GM18520 (cell line): ENCODE measurements at regions not wholly inside any gene's neighbourhood (a gene's known extent, or its start where the extent isn't known, plus 50 kb on each side); places are given as distances from the start of the nearest gene placed in this dataset.
"Not testable (repeated sequence)": the region's sequence is repeated elsewhere in the genome, so short reads cannot be mapped to it uniquely, and the experiment has no call there.

Experiments
- ATAC-seq: cut with Tn5 transposase; IDR thresholded peaks from one replicate; pipeline ENCODE4 v1.9.1; 2021; ENCODE audit not compliant: unreplicated experiment

GRCh38 chr15:38852188-38852587 lies 287.6 kb upstream of the RASGRP1 start:
- not testable (repeated sequence) for ATAC-seq

- no peak for ATAC-seq
Observed at GRCh38 chr15:38853608-38854007, 289.0 kb upstream of the RASGRP1 start.

GRCh38 chr15:38854506-38854905 lies 289.9 kb upstream of the RASGRP1 start:
- ATAC-seq: no peak

- no peak for ATAC-seq
Observed at GRCh38 chr15:38857814-38858213, 293.2 kb upstream of the RASGRP1 start.

GRCh38 chr15:38859574-38859973 lies 295.0 kb upstream of the RASGRP1 start:
- ATAC-seq: no peak

GRCh38 chr15:38860253-38860652 lies 295.6 kb upstream of the RASGRP1 start:
- no peak for ATAC-seq

DNA sequence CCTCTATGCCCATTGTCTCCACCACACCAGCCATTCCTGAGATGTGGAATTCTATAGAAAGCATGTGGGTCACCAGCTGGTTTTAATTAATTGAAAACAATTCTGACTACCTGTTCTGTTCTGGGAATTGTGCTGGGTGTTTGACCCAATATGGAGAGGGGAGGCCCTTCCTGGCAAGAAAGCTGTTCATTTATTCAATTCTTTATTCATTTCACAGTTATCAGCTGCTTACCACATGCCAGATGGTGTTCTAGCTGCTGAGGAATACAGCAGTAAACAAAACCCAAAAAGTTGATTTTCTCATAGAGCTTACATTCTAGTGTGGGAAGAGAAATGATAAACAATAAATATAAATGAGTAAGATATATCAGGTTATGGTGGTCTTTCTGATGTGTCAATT lies 296.1 kb upstream of the RASGRP1 start:
- no peak for ATAC-seq

- no peak for ATAC-seq
Observed at GRCh38 chr15:38861108-38861507, 296.5 kb upstream of the RASGRP1 start.

DNA sequence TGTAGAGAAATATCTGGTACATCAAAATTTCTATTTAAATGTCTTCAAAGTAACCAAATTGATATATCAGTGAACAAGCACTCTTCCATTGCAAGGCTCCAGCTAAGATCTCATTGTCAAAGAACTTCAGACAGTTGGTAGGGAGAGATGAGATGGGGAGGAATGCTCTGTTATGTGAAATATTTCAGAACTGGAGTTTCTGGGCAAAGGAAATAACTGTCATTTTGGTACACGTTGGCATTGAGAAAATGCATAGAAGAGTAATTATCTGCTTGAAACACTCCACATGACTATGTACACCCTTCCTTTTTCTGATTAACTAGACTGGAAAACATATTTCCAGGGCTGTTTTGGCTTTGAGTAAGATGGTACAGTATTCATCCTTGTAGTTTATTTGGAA lies 297.5 kb upstream of the RASGRP1 start:
- no peak for ATAC-seq

DNA sequence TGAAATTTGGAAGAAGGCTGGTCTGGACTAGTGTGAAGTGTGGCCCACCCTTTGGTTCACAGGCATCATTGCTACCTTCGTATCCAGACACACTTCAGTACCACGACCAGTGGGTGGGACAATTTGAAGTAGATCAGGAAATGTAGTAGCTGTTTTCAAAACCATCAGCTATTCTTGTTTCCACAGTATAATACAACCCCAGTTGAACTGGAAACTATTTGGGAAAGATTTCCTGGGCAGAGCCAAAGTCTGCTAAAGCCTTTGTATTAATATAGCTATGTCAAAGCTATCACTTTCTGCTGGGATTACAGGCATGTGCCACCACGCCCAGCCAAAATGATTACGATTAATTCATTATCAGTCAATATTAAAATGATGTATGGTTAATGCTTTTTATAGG lies 298.8 kb upstream of the RASGRP1 start:
- no peak for ATAC-seq

DNA sequence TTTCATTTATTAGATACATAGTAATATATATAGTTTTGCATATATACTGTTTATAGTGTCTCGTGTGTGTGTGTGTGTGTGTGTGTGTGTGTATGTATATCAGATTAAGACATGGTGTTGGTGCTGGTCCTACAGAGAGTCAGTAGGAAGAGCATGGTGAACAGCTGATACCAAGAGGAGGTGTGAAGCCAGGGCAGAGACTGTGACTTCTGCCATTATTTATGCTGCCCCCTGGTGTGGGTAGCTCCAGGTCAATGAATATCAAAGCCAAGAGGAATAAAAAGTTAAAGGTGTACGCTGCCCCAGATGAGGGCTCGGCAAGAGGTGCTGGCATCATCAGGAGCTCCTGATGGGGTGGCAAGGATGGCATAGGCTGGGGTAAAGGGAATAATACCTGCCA lies 299.5 kb upstream of the RASGRP1 start:
- no peak for ATAC-seq

DNA sequence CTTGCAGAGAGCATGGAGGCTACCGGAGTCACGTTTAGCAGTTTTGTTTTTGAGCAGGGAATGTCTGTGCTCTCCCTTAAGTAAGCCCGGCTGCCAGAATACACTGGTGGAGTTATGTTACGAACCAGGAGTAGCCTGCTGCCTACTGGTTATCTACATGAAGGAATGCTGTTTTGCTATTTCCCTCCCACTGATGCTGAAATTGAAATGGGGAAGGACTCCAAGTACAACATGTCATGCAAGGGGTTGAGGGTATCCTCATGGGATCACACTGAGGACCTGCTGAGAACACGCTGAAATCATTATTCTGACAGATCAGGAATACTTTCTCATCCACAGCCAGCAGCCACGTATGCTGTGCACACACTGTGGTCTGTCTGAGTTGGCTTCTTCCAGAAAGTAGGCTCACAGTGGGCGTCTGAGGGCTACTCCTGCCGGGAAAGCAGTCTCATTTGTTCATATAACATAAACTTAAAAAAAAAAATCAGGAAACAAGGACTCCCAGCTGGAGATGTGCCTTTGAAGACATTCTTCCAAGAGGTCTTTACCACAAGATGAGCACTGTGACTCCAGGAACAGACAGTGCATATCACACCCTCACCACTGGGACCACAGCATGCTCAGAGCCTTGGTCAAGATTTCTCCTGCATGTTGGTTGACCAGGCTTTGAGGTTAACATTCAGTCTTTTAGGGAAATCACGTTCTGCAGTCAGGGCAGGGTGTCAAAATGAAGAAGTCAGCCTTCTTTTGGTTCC lies 300.4 kb upstream of the RASGRP1 start:
- no peak for ATAC-seq

GRCh38 chr15:38867556-38867955 lies 302.9 kb upstream of the RASGRP1 start:
- ATAC-seq: no peak

- ATAC-seq: no peak
Observed at GRCh38 chr15:38868326-38869114, 303.9 kb upstream of the RASGRP1 start.

- ATAC-seq: no peak
Observed at GRCh38 chr15:38871638-38872037, 307.0 kb upstream of the RASGRP1 start.

- no peak for ATAC-seq
Observed at GRCh38 chr15:38872732-38873131, 308.1 kb upstream of the RASGRP1 start.

DNA sequence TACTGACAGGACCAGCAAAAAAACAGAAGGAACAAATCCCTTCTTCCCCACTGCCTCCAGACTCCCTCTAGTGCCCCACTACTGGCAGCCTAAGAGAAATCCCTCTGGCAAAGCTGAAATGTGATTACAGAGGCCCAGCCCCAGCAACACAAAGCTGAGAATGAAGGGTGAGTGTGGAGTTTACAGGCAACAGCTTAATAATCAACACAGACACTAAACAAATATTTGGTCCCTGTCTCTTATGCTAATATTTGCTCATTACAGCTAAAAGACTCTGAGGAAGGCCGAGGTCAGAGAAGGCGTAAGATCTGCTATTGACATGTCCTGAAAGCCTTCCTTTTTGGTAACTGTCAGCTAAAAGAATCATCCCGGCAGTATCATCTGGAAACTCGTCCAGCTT lies 308.5 kb upstream of the RASGRP1 start:
- ATAC-seq: no peak

GRCh38 chr15:38874464-38874863 lies 309.9 kb upstream of the RASGRP1 start:
- no peak for ATAC-seq

DNA sequence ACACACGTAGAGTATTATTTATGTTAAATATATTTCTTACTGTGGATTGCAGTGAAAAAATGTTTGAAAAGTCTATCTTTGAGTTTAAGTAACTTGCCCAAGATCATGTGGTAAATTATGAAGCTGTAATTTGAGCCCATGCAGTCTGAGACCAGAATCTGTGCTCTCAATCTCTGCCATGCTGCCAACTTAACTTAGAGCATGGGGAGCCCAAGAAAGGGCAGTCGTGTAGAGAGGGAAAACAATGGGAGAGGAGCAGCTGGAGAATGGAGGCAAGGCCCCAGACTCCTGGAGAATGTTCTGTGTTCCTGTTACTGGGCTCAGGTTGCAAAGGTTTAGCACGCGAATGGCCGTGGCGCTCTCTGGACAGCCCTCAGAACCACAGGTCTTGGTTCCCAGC lies 311.6 kb upstream of the RASGRP1 start:
- no peak for ATAC-seq

- no peak for ATAC-seq
Observed at GRCh38 chr15:38876621-38877020, 312.0 kb upstream of the RASGRP1 start.

DNA sequence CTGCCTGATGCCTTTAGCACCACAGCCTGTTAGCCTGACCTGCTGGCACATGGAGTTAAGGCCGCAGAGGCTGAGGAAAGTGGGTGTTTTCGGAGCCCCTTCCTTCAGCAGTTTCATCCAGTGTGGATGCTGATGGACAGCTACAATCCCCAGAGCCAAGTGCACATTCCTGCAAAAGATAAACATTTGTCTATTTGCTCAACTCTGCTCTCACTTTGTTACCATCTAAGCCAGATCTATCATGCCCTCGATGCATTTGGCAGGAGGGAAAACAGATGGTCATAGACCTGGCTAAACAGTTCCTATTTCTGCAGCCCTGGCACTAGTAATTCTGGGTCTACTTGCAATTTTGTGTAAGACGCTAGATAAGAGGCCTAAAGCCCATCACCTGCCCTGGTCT lies 312.9 kb upstream of the RASGRP1 start:
- ATAC-seq: no peak

- ATAC-seq: no peak
Observed at GRCh38 chr15:38878026-38878425, 313.4 kb upstream of the RASGRP1 start.
